SK-N-SH treated with all-trans-retinoic acid at 6 μM for 48 hours (cell line): ENCODE measurements at regions not wholly inside any gene's neighbourhood (a gene's known extent, or its start where the extent isn't known, plus 50 kb on each side); places are given as distances from the start of the nearest gene placed in this dataset.

Source experiments
- ATAC-seq: fragments of 200-7000 bp; cut with Tn5 transposase; 3 replicates; pipeline ENCODE4 v1.9.1; 2020; ENCODE audit warnings: mild to moderate bottlenecking, moderate library complexity
- ARNTL ChIP-seq: fragments of 450-650 bp; formaldehyde crosslinking; IDR thresholded peaks from 2 replicates; pipeline ENCODE4 v1.5.0; 2020; ENCODE audit warnings: low read depth, mild to moderate bottlenecking, moderate library complexity, borderline replicate concordance
- ESRRG ChIP-seq: fragments of 250-450 bp; sonication (Bioruptor Pico); IDR thresholded peaks from 2 replicates; pipeline ENCODE4 v1.6.1; 2021; ENCODE audit warnings: mild to moderate bottlenecking
- ISL1 ChIP-seq: fragments of 250-450 bp; sonication (Bioruptor Pico); IDR thresholded peaks from 2 replicates; pipeline ENCODE4 v2.1.2; 2022; ENCODE audit warnings: mild to moderate bottlenecking, moderate library complexity
- OSR1 ChIP-seq: fragments of 250-450 bp; sonication (Bioruptor Pico); IDR thresholded peaks from 2 replicates; pipeline ENCODE4 v1.8.0; 2022; ENCODE audit warnings: moderate library complexity, mild to moderate bottlenecking, inconsistent platforms
- PPARA ChIP-seq: fragments of 250-450 bp; sonication (Bioruptor Pico); IDR thresholded peaks from 2 replicates; pipeline ENCODE4 v1.5.0; 2020; ENCODE audit warnings: mild to moderate bottlenecking, borderline replicate concordance
- RARB ChIP-seq: fragments of 250-450 bp; sonication (Bioruptor Pico); IDR thresholded peaks from 2 replicates; pipeline ENCODE4 v1.8.0; 2021; ENCODE audit warnings: mild to moderate bottlenecking, moderate library complexity
- SNAI2 ChIP-seq: fragments of 250-450 bp; sonication (Bioruptor Pico); IDR thresholded peaks from 2 replicates; pipeline ENCODE4 v1.5.0; 2020; ENCODE audit warnings: mild to moderate bottlenecking, moderate library complexity
- TCF4 ChIP-seq: fragments of 250-450 bp; sonication (Bioruptor Pico); IDR thresholded peaks from 2 replicates; pipeline ENCODE4 v1.8.0; 2021; ENCODE audit warnings: mild to moderate bottlenecking, moderate library complexity, borderline replicate concordance
- TOX ChIP-seq: fragments of 250-450 bp; sonication (Bioruptor Pico); IDR thresholded peaks from 2 replicates; pipeline ENCODE4 v1.8.0; 2021; ENCODE audit warnings: mild to moderate bottlenecking, moderate library complexity, borderline replicate concordance
- ZFP3 ChIP-seq: fragments of 250-450 bp; sonication (Bioruptor Pico); IDR thresholded peaks from 2 replicates; pipeline ENCODE4 v1.5.0; 2020; ENCODE audit warnings: mild to moderate bottlenecking, moderate library complexity
- ZFP30 ChIP-seq: fragments of 450-650 bp; formaldehyde crosslinking; IDR thresholded peaks from 2 replicates; pipeline ENCODE4 v1.5.0; 2022; ENCODE audit warnings: mild to moderate bottlenecking, moderate library complexity
- ZNF565 ChIP-seq: fragments of 450-650 bp; formaldehyde crosslinking; conservative IDR thresholded peaks from 2 replicates; pipeline ENCODE4 v1.5.0; 2020; ENCODE audit warnings: low read depth, mild to moderate bottlenecking, moderate library complexity
- ZNF70 ChIP-seq: fragments of 450-650 bp; formaldehyde crosslinking; IDR thresholded peaks from 2 replicates; pipeline ENCODE4 v1.5.0; 2020; ENCODE audit warnings: mild to moderate bottlenecking, moderate library complexity
- ZNF8 ChIP-seq: fragments of 450-650 bp; formaldehyde crosslinking; IDR thresholded peaks from 2 replicates; pipeline ENCODE4 v1.5.0; 2020; ENCODE audit warnings: mild to moderate bottlenecking, moderate library complexity
- TF ChIP-seq, protein P1 (sequence below): fragments of 250-450 bp; sonication (Bioruptor Pico); IDR thresholded peaks from 2 replicates; pipeline ENCODE4 v1.8.0; 2020; ENCODE audit warnings: mild to moderate bottlenecking, moderate library complexity, borderline replicate concordance
- TF ChIP-seq, protein P2 (sequence below): fragments of 250-450 bp; sonication (Bioruptor Pico); IDR thresholded peaks from 2 replicates; pipeline ENCODE4 v1.5.1; 2020; ENCODE audit warnings: low read depth, mild to moderate bottlenecking, moderate library complexity
- TF ChIP-seq, protein P3 (sequence below): fragments of 250-450 bp; sonication (Bioruptor Pico); IDR thresholded peaks from 2 replicates; pipeline ENCODE4 v1.5.0; 2020; ENCODE audit warnings: mild to moderate bottlenecking, moderate library complexity
- TF ChIP-seq, protein P4 (sequence below): fragments of 250-450 bp; sonication (Bioruptor Pico); IDR thresholded peaks from 2 replicates; pipeline ENCODE4 v1.8.0; 2021; ENCODE audit warnings: low read depth, mild to moderate bottlenecking, moderate library complexity, borderline replicate concordance

DNA sequence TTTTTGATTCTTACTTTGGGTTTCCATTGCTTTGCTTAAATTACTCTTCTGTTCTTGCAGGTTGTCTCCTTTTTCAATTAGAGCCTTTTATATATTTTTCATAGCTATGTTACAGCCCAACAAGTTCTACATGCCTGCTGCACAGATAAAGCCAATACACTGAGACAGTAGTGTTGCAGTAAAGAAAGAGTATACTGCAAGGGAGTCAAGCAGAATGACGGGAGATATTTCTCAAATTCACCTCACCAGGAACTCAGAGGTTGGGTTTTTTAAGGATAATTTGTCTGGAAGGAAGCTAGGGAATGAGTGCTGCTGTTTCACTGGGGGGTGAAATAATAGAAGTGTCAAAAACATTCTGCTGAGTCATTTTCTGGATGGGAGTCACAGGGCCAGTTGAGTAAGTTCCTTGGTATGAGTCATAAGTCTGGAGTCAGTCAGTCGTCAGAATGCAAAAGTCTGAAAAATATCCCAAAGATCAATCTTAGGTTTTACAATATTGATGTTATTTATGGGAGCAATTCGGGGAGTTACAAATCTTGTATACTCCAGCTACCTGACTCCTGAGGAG is 193.0 kb upstream of the RGPD4 start:
- TF ChIP-seq, protein P1, sequence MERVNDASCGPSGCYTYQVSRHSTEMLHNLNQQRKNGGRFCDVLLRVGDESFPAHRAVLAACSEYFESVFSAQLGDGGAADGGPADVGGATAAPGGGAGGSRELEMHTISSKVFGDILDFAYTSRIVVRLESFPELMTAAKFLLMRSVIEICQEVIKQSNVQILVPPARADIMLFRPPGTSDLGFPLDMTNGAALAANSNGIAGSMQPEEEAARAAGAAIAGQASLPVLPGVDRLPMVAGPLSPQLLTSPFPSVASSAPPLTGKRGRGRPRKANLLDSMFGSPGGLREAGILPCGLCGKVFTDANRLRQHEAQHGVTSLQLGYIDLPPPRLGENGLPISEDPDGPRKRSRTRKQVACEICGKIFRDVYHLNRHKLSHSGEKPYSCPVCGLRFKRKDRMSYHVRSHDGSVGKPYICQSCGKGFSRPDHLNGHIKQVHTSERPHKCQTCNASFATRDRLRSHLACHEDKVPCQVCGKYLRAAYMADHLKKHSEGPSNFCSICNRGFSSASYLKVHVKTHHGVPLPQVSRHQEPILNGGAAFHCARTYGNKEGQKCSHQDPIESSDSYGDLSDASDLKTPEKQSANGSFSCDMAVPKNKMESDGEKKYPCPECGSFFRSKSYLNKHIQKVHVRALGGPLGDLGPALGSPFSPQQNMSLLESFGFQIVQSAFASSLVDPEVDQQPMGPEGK (CRISPR knock-in tag) = 0 out of 2 replicates have a peak, but pooled peaks have one; percentile 24
- TF ChIP-seq ZFP30 (CRISPR knock-in tag) = no peak
- TF ChIP-seq, all 23 proteins: peak for 1
- ATAC-seq = peak; percentile 54; the same call in 2 of the 3 replicates

DNA sequence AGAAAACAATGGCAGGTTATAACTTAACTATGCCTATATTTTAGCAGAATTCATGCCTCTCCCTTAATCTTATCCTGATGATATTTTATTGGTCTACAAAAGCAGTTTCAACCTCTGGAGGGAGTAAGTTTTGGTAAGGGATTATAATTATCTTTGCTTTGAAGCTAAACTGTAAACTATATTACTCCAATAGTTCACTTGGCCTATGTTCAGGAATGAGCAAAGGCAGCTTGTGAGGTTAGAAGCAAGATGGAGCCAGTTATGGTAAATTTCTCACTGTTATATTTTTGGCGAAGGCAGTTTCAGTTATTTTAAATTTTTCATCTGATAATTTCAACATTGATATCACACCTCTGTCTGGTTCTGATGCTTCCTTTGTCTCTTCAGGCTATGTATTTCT is 192.5 kb upstream of the RGPD4 start:
- ATAC-seq = no peak
- no peak for TF ChIP-seq ISL1 (CRISPR knock-in tag)
- no peak for TF ChIP-seq ESRRG (CRISPR knock-in tag)
- TF ChIP-seq ZNF8 (CRISPR knock-in tag) = no peak
- TF ChIP-seq SNAI2 (CRISPR knock-in tag) = no peak
- TF ChIP-seq, protein P1 (CRISPR knock-in tag) = no peak
- TF ChIP-seq, protein P2, sequence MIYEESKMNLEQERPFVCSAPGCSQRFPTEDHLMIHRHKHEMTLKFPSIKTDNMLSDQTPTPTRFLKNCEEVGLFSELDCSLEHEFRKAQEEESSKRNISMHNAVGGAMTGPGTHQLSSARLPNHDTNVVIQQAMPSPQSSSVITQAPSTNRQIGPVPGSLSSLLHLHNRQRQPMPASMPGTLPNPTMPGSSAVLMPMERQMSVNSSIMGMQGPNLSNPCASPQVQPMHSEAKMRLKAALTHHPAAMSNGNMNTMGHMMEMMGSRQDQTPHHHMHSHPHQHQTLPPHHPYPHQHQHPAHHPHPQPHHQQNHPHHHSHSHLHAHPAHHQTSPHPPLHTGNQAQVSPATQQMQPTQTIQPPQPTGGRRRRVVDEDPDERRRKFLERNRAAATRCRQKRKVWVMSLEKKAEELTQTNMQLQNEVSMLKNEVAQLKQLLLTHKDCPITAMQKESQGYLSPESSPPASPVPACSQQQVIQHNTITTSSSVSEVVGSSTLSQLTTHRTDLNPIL = no peak
- no peak for TF ChIP-seq ZNF70 (CRISPR knock-in tag)
- no peak for TF ChIP-seq ARNTL (CRISPR knock-in tag)
- no peak for TF ChIP-seq RARB (CRISPR knock-in tag)
- TF ChIP-seq ZFP3 (CRISPR knock-in tag) = no peak
- no peak for TF ChIP-seq TOX
- TF ChIP-seq ZNF565 (CRISPR knock-in tag) = no peak
- TF ChIP-seq TCF4 (CRISPR knock-in tag) = no peak
- TF ChIP-seq, protein P3, sequence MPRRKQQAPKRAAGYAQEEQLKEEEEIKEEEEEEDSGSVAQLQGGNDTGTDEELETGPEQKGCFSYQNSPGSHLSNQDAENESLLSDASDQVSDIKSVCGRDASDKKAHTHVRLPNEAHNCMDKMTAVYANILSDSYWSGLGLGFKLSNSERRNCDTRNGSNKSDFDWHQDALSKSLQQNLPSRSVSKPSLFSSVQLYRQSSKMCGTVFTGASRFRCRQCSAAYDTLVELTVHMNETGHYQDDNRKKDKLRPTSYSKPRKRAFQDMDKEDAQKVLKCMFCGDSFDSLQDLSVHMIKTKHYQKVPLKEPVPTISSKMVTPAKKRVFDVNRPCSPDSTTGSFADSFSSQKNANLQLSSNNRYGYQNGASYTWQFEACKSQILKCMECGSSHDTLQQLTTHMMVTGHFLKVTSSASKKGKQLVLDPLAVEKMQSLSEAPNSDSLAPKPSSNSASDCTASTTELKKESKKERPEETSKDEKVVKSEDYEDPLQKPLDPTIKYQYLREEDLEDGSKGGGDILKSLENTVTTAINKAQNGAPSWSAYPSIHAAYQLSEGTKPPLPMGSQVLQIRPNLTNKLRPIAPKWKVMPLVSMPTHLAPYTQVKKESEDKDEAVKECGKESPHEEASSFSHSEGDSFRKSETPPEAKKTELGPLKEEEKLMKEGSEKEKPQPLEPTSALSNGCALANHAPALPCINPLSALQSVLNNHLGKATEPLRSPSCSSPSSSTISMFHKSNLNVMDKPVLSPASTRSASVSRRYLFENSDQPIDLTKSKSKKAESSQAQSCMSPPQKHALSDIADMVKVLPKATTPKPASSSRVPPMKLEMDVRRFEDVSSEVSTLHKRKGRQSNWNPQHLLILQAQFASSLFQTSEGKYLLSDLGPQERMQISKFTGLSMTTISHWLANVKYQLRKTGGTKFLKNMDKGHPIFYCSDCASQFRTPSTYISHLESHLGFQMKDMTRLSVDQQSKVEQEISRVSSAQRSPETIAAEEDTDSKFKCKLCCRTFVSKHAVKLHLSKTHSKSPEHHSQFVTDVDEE = no peak

DNA sequence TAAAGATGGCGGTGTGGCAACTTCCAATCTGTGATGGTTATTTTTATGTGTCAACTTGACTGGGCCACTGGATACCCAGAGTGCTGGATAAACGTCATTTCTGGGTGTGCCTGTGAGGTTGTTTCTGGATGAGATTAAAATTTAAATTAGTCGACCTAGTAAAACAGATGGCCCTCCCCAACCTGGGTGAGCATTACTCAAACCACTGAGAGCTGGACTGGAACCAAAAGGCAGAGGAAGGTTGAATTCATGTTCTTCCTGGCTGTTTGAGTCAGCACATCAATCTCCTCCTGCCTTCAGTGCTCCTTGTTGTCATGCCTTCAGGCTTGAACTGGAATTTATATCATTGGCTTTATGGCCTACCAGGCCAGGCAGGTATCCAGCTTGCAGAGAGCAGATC is 190.8 kb upstream of the RGPD4 start:
- TF ChIP-seq ZFP3 (CRISPR knock-in tag) (no peak), RARB (CRISPR knock-in tag) (no peak)
- no peak for ATAC-seq

DNA sequence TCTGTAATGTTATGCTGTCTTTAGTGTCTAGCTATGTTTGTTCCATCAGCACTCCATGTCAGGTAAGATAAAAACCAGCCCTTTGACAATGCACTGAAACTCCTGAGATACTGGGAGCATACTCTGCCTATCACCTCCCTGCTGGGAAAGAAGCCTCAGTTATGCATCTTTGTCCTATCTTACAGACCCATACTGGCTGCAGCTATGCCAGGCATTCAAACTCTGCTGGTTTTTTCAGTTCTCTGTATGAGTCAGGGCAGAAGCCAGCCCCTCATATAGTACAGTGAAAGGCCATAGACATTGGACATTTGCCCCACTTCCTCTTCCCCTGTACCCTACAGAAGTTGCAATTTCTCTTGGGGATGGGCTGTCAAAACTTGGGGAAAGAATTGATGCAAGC is 181.1 kb upstream of the RGPD4 start:
- TF ChIP-seq OSR1 = no peak
- no peak for ATAC-seq

DNA sequence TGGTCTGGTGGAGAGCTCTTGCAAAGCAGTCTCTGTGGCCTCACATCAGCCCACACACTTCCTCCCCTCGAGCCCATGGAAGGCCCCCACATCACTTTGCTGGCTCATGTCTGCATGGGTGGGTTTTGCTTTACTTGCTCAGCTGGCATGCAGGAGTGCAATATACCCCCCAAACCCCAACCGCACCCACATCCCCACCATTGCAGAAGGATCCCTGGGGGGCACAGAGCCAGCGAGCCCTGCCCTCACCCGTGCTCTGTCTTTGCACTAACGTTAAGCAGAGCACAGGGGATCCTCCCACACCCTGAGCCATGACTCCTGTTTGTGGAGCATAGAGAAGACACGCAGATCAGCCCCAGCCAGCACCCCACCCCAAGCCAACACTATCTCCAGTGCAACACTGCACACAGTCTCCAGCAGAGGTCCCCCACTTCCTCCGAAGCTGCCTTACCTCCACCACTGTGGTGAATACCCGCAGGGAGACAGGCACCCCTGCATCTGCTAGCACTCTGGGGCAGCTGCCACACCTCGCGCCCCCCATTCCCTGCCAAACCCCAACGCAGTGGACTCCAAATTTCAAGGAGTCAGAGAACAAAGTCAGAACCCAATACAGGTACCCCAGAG is 177.8 kb upstream of the RGPD4 start:
- no peak for ATAC-seq
- TF ChIP-seq ARNTL (CRISPR knock-in tag) (no peak), SNAI2 (CRISPR knock-in tag) (no peak), ESRRG (CRISPR knock-in tag) (no peak), OSR1 (no peak), RARB (CRISPR knock-in tag) (no peak), PPARA (no peak), ZFP30 (CRISPR knock-in tag) (no peak), ZNF565 (CRISPR knock-in tag) (no peak)
- TF ChIP-seq, protein P3 = no peak
- TF ChIP-seq, protein P4, sequence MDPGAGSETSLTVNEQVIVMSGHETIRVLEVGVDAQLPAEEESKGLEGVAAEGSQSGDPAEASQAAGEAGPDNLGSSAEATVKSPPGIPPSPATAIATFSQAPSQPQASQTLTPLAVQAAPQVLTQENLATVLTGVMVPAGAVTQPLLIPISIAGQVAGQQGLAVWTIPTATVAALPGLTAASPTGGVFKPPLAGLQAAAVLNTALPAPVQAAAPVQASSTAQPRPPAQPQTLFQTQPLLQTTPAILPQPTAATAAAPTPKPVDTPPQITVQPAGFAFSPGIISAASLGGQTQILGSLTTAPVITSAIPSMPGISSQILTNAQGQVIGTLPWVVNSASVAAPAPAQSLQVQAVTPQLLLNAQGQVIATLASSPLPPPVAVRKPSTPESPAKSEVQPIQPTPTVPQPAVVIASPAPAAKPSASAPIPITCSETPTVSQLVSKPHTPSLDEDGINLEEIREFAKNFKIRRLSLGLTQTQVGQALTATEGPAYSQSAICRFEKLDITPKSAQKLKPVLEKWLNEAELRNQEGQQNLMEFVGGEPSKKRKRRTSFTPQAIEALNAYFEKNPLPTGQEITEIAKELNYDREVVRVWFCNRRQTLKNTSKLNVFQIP (CRISPR knock-in tag) = no peak
- TF ChIP-seq, protein P1 (CRISPR knock-in tag) = no peak
